ENCODE measurements at regions not wholly inside any gene's neighbourhood (a gene's known extent, or its start where the extent isn't known, plus 50 kb on each side); places are given as distances from the start of the nearest gene placed in this dataset.

- Mint-ChIP-seq H3K4me3 (no peak overlapping the region), H3K27me3 (no peaks in the 10 kb centered on the region), H3K27ac (no peak overlapping the region), H3K9me3 (peaks cover 6% of the 10 kb centered on the region), H3K4me1 (ENCODE audit: unreplicated experiment) (peaks cover 4% of the 10 kb centered on the region), H3K36me3 (peaks cover 4% of the 10 kb centered on the region)
- TF ChIP-seq CTCF (conservative IDR thresholded peaks at IDR 0.05) = no peak
- DNase-seq (ENCODE audit: extremely low spot score, unreplicated experiment) = no peak
Observed at GRCh38 chr3:18099611-18100010, 325.5 kb downstream of the SATB1 start.

DNA sequence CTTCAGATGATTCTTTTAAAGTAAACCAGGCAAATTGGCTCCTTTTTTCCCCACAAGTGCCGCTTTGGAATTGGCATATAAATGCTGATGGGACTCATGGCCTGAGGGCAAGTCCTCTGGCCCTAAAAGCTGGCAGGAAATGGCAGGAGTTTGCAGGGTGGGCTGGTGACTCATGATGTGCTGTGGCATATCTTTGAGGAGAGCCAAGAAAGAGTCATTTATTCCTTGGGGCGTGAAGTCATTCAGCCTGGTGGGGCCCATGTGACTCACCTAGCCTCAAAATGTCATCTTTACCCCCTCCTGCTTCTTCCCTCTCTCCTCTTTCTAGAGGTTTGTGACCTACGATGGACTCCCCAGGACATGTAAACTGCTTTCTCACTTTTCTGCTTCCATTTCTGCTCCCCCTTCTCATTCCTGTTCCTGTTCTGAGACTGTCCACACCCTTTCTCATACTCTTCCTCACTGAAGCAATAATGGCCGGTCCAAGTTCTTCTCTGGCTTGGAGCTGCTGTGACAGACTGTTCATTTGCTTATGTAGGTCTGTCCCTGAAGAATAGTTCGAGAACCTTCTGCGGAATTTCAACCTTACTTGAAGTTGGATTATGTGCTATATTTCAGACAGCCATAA is 326.1 kb downstream of the SATB1 start:
- no peak for TF ChIP-seq CTCF (conservative IDR thresholded peaks at IDR 0.05)
- Mint-ChIP-seq H3K27ac (no peak overlapping the region), H3K36me3 (peaks cover 8% of the 10 kb centered on the region), H3K27me3 (no peaks in the 10 kb centered on the region), H3K9me3 (peaks cover 6% of the 10 kb centered on the region), H3K4me1 (ENCODE audit: unreplicated experiment) (peaks cover 4% of the 10 kb centered on the region), H3K4me3 (no peak overlapping the region)
- no peak for DNase-seq (ENCODE audit: extremely low spot score, unreplicated experiment)

DNA sequence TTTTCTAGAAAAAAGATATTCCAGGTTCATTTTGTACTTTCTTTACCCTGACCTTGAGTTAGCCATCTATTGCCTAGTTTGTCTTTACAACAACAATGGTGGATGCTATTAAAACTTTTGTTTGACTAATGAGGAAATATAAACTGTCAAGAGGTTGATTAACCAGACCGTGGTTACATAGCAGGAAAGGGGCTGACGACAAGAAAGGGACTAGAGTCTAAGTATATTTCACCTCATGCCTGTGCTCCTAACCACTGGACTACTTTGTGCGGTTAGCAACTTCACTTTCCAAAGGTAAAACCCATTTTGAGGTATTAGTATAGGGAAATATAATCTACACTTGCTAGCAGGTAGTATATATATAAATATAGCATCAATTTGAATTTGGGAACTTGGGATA is 327.1 kb downstream of the SATB1 start:
- no peaks in the 10 kb centered on the region for H3K27me3 Mint-ChIP-seq
- no peak overlapping the region for H3K4me3 Mint-ChIP-seq
- DNase-seq (ENCODE audit: extremely low spot score, unreplicated experiment) = no peak
- no peak for TF ChIP-seq CTCF (conservative IDR thresholded peaks at IDR 0.05)
- no peak overlapping the region for H3K27ac Mint-ChIP-seq
- peaks cover 6% of the 10 kb centered on the region for H3K9me3 Mint-ChIP-seq
- H3K4me1 Mint-ChIP-seq (ENCODE audit: unreplicated experiment) = peaks cover 4% of the 10 kb centered on the region
- peaks cover 9% of the 10 kb centered on the region for H3K36me3 Mint-ChIP-seq

DNA sequence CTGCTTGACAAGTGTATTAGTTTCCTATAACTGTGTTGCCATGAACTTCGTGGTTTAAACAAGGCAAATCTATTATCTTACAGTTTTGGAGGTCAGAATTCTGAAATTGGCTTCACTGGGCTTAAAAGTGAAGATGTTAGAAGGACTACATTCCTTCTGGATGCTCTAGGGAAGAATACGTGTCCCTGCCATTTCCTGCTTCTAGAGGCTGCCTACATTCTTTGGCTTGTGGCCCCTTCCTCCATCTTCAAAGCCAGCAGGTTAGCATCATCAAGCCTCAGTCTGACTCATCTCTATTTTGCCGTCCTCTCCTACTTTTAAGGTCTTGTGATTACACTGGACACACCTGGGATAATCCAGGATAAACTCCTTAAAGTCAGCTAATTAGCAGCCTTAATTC is 327.7 kb downstream of the SATB1 start:
- Mint-ChIP-seq H3K27ac (no peak overlapping the region), H3K9me3 (peaks cover 6% of the 10 kb centered on the region), H3K4me1 (ENCODE audit: unreplicated experiment) (peaks cover 4% of the 10 kb centered on the region), H3K4me3 (no peak overlapping the region), H3K27me3 (no peaks in the 10 kb centered on the region), H3K36me3 (peaks cover 9% of the 10 kb centered on the region)
- no peak for TF ChIP-seq CTCF (conservative IDR thresholded peaks at IDR 0.05)
- DNase-seq (ENCODE audit: extremely low spot score, unreplicated experiment) = no peak

DNA sequence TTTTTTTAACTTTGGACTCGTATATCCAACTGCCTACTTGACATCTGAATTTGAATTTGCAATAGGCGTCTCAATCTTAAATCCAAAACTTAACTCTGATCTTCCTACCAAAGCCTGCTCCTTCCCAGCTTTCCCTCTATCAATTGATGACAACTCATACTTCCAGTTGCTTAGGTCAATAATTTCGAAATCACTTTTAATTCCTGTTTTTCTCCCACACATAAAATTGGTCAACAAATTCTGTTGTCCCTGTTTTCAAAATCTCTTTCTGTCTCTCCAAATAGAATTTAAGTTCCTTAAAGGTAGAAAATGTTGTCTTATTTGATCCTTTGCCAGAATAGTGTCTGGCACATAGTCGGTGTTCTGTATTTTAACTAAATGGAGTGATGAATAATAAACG is 332.4 kb downstream of the SATB1 start:
- H3K9me3 Mint-ChIP-seq = peaks cover 6% of the 10 kb centered on the region
- TF ChIP-seq CTCF (conservative IDR thresholded peaks at IDR 0.05) = no peak

DNA sequence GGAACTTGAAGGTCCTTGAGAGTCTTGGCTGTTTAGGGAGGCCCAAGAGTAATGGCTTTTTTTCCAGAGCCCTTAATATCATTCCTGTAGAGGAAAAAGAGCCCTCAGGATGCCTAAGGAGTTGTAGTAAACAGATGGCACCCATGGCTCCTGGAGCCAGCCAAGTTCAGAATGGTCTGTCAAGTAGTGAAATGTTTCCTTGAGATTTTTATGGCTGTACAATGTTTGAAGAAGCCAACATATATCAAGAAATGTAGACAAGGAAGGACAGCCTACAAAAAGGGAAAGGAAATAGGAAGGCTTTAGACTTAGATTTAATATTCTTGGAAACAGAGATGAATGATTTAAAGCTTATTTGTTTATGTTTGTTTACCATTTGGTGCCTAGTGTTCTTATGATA is 334.8 kb downstream of the SATB1 start:
- no peaks in the 10 kb centered on the region for H3K9me3 Mint-ChIP-seq
- TF ChIP-seq CTCF (conservative IDR thresholded peaks at IDR 0.05) = no peak
- no peaks in the 10 kb centered on the region for H3K27me3 Mint-ChIP-seq
- no peak for DNase-seq (ENCODE audit: extremely low spot score, unreplicated experiment)
- H3K4me1 Mint-ChIP-seq (ENCODE audit: unreplicated experiment) = peaks cover 9% of the 10 kb centered on the region
- no peak overlapping the region for H3K4me3 Mint-ChIP-seq
- H3K27ac Mint-ChIP-seq = no peak overlapping the region
- H3K36me3 Mint-ChIP-seq = peaks cover 5% of the 10 kb centered on the region

More for the DNA sequence above, 332.4 kb downstream of the SATB1 start:
- no peak overlapping the region for H3K27ac Mint-ChIP-seq
- peaks cover 6% of the 10 kb centered on the region for H3K36me3 Mint-ChIP-seq
- no peaks in the 10 kb centered on the region for H3K4me1 Mint-ChIP-seq (ENCODE audit: unreplicated experiment)
- DNase-seq (ENCODE audit: extremely low spot score, unreplicated experiment) = no peak
- H3K27me3 Mint-ChIP-seq = no peaks in the 10 kb centered on the region
- H3K4me3 Mint-ChIP-seq = no peak overlapping the region
